Vagina (tissue), 2 donors: ENCODE measurements at regions not wholly inside any gene's neighbourhood (a gene's known extent, or its start where the extent isn't known, plus 50 kb on each side); places are given as distances from the start of the nearest gene placed in this dataset.

Source experiments
- DNase-seq, 2 donors: peaks; one replicate each; pipeline ENCODE4 v3.0.0-alpha.2; 2017; ENCODE audit errors: extremely low spot score in 2 of 2
- H3K27ac ChIP-seq: fragments of 200-600 bp; sonication (generic); one replicate; pipeline ENCODE4 v1.5.1; 2019
- H3K27me3 ChIP-seq: fragments of 200-600 bp; sonication (generic); one replicate; pipeline ENCODE4 v1.5.1; 2019
- H3K36me3 ChIP-seq, 2 donors: fragments of 200-600 bp; sonication (generic); one replicate each; pipeline ENCODE4 v1.5.1; 2017 to 2019
- H3K4me1 ChIP-seq: fragments of 200-600 bp; sonication (generic); one replicate; pipeline ENCODE4 v1.5.1; 2019
- H3K4me3 ChIP-seq, 2 donors: fragments of 200-600 bp; sonication (generic); 1 replicate in 1 of 2; 2 replicates in 1 of 2; pipeline ENCODE4 v1.5.1; 2016 to 2019
- H3K9me3 ChIP-seq: fragments of 200-600 bp; sonication (generic); one replicate; pipeline ENCODE4 v1.5.1; 2019
- CTCF ChIP-seq, 3 experiments: fragments of 450-650 bp in 2 of 3; fragments of 200-600 bp in 1 of 3; sonication (generic) in 1 of 3; IDR thresholded peaks; one replicate each; pipeline ENCODE4 v1.5.1; 2017 to 2019; ENCODE audit warnings: antibody characterized with exemption in 3 of 3, mild to moderate bottlenecking in 2 of 3, moderate library complexity in 2 of 3
- POLR2A ChIP-seq, 2 donors: fragments of 450-650 bp; IDR thresholded peaks; one replicate each; pipeline ENCODE4 v1.6.1; 2017; ENCODE audit warnings: antibody characterized with exemption in 2 of 2, mild to moderate bottlenecking in 2 of 2, moderate library complexity in 2 of 2
- POLR2AphosphoS5 ChIP-seq, 2 donors: sonication (generic); formaldehyde crosslinking; IDR thresholded peaks; one replicate each; pipeline ENCODE4 v1.9.0; 2017; ENCODE audit warnings: antibody characterized with exemption in 2 of 2, mild to moderate bottlenecking in 2 of 2, low read depth in 1 of 2; ENCODE audit not compliant: insufficient read depth in 1 of 2
- intact Hi-C: fragments of 100-400 bp; cut with DNase I; formaldehyde crosslinking; loops from one replicate; pipeline ENCODE4 v1.15.1; 2023

GRCh38 chr3:65101450-65101849 lies 413.6 kb upstream of the ADAMTS9 start:
- intact Hi-C loops: no loop called here

GRCh38 chr3:65098400-65098799 lies 410.6 kb upstream of the ADAMTS9 start:
- Histone ChIP-seq H3K27ac (no peak overlapping the region), H3K36me3 (no peaks in the 10 kb centered on the region), H3K27me3 (no peaks in the 10 kb centered on the region), H3K9me3 (no peaks in the 10 kb centered on the region), H3K4me1 (no peaks in the 10 kb centered on the region), H3K4me3 (no peak overlapping the region)
- intact Hi-C loops: no loop called here
- DNase-seq: no peak
- TF ChIP-seq POLR2A (IDR thresholded peaks at IDR 0.05): no peak
- no peak for TF ChIP-seq CTCF (IDR thresholded peaks at IDR 0.05)
- no peak for TF ChIP-seq POLR2AphosphoS5 (IDR thresholded peaks at IDR 0.05; ENCODE audit: insufficient read depth in 1 of 2, low read depth in 1 of 2)

More at GRCh38 chr3:65101450-65101849, 413.6 kb upstream of the ADAMTS9 start:
- no peaks in the 10 kb centered on the region for H3K9me3 ChIP-seq
- no peaks in the 10 kb centered on the region for H3K36me3 ChIP-seq
- TF ChIP-seq CTCF (IDR thresholded peaks at IDR 0.05) (no peak), POLR2AphosphoS5 (IDR thresholded peaks at IDR 0.05; ENCODE audit: insufficient read depth in 1 of 2, low read depth in 1 of 2) (no peak), POLR2A (IDR thresholded peaks at IDR 0.05) (no peak)
- H3K27ac ChIP-seq: no peak overlapping the region
- H3K4me3 ChIP-seq: no peak overlapping the region
- H3K27me3 ChIP-seq: no peaks in the 10 kb centered on the region
- no peak for DNase-seq
- no peaks in the 10 kb centered on the region for H3K4me1 ChIP-seq

- intact Hi-C loops: no loop called here
- no peaks in the 10 kb centered on the region for H3K9me3 ChIP-seq
- H3K27ac ChIP-seq: no peak overlapping the region
- no peak overlapping the region for H3K4me3 ChIP-seq
- no peaks in the 10 kb centered on the region for H3K27me3 ChIP-seq
- DNase-seq: no peak
- H3K36me3 ChIP-seq: no peaks in the 10 kb centered on the region
- H3K4me1 ChIP-seq: no peaks in the 10 kb centered on the region
- TF ChIP-seq POLR2AphosphoS5 (IDR thresholded peaks at IDR 0.05; ENCODE audit: insufficient read depth in 1 of 2, low read depth in 1 of 2) (no peak), POLR2A (IDR thresholded peaks at IDR 0.05) (no peak), CTCF (IDR thresholded peaks at IDR 0.05) (no peak)
Observed at GRCh38 chr3:65096110-65096745, 408.4 kb upstream of the ADAMTS9 start.

GRCh38 chr3:65094723-65095122 lies 406.9 kb upstream of the ADAMTS9 start:
- no peaks in the 10 kb centered on the region for H3K27me3 ChIP-seq
- H3K36me3 ChIP-seq: no peaks in the 10 kb centered on the region
- TF ChIP-seq POLR2AphosphoS5 (IDR thresholded peaks at IDR 0.05; ENCODE audit: insufficient read depth in 1 of 2, low read depth in 1 of 2) (no peak), POLR2A (IDR thresholded peaks at IDR 0.05) (no peak), CTCF (IDR thresholded peaks at IDR 0.05) (no peak)
- H3K4me3 ChIP-seq: no peak overlapping the region
- H3K4me1 ChIP-seq: no peaks in the 10 kb centered on the region
- no peak for DNase-seq
- H3K9me3 ChIP-seq: no peaks in the 10 kb centered on the region
- intact Hi-C loops: no loop called here
- H3K27ac ChIP-seq: no peak overlapping the region

GRCh38 chr3:65093641-65094040 lies 405.8 kb upstream of the ADAMTS9 start:
- H3K4me1 ChIP-seq: no peaks in the 10 kb centered on the region
- DNase-seq: no peak
- no peaks in the 10 kb centered on the region for H3K27me3 ChIP-seq
- no peak overlapping the region for H3K4me3 ChIP-seq
- no peaks in the 10 kb centered on the region for H3K9me3 ChIP-seq
- H3K27ac ChIP-seq: no peak overlapping the region
- TF ChIP-seq POLR2A (IDR thresholded peaks at IDR 0.05) (no peak), POLR2AphosphoS5 (IDR thresholded peaks at IDR 0.05; ENCODE audit: insufficient read depth in 1 of 2, low read depth in 1 of 2) (no peak), CTCF (IDR thresholded peaks at IDR 0.05) (no peak)
- intact Hi-C loops: no loop called here
- H3K36me3 ChIP-seq: no peaks in the 10 kb centered on the region
